C4-2B (cell line): ENCODE measurements at regions not wholly inside any gene's neighbourhood (a gene's known extent, or its start where the extent isn't known, plus 50 kb on each side); places are given as distances from the start of the nearest gene placed in this dataset.

ENCODE experiments used
- H3K27ac ChIP-seq: fragments of 450-650 bp; 2 replicates; pipeline ENCODE4 v1.5.1; 2017
- CTCF ChIP-seq: fragments of 450-650 bp; conservative IDR thresholded peaks from 2 replicates; pipeline ENCODE4 v1.5.1; 2017; ENCODE audit warnings: mild to moderate bottlenecking
- ZFX ChIP-seq: fragments of 450-650 bp; IDR thresholded peaks from 2 replicates; pipeline ENCODE4 v1.6.1; 2017

GRCh38 chr19:13581576-13581975, 75.3 kb upstream of the CACNA1A start:
- no peak for TF ChIP-seq ZFX
- no peak for TF ChIP-seq CTCF
- H3K27ac ChIP-seq, result no peak overlapping the region

- TF ChIP-seq ZFX, result no peak
- peak; percentile 26 for TF ChIP-seq CTCF
- H3K27ac ChIP-seq, result no peak overlapping the region
These were observed 73.2 kb upstream of the CACNA1A start for GRCh38 chr19:13579388-13580060.

GRCh38 chr19:13576726-13577125, 70.4 kb upstream of the CACNA1A start:
- no peak overlapping the region for H3K27ac ChIP-seq
- TF ChIP-seq CTCF, result no peak
- TF ChIP-seq ZFX, result no peak

GRCh38 chr19:13574933-13575332, 68.7 kb upstream of the CACNA1A start:
- H3K27ac ChIP-seq, result no peak overlapping the region
- TF ChIP-seq CTCF (peak; percentile 53), ZFX (no peak)

GRCh38 chr19:13573056-13573667, 66.9 kb upstream of the CACNA1A start:
- H3K27ac ChIP-seq, result no peak overlapping the region
- TF ChIP-seq ZFX, result no peak

GRCh38 chr19:13561461-13561860, 55.2 kb upstream of the CACNA1A start:
- TF ChIP-seq ZFX (no peak), CTCF (no peak)
- no peak overlapping the region for H3K27ac ChIP-seq

- H3K27ac ChIP-seq, result no peak overlapping the region
- TF ChIP-seq CTCF (no peak), ZFX (no peak)
These were observed 51.6 kb upstream of the CACNA1A start for GRCh38 chr19:13557756-13558398.

- TF ChIP-seq ZFX, result no peak
- TF ChIP-seq CTCF, result no peak
- no peak overlapping the region for H3K27ac ChIP-seq
These were observed 50.3 kb upstream of the CACNA1A start for GRCh38 chr19:13556552-13556951.
